ENCODE measurements at regions not wholly inside any gene's neighbourhood (a gene's known extent, or its start where the extent isn't known, plus 50 kb on each side); places are given as distances from the start of the nearest gene placed in this dataset.

DNA sequence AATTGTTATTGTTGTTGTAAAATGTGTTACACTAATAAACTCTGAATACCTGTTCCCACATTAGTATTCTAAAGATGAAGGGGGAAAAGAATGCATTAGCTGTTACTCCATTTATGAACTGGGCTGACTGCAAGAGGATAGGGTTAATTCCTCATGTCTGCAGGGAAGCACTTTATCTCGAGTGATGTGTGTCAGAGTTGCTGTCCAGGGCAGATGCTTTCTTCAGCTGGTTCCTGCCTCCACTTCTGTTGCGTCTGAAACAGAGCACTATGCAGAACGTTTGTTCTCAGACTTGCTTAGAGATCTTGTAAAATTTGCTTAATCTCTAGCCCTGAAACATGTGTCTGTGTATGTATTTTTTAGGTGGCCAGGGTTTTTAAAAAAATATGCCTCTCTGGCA, 318.8 kb downstream of the SPRY2 start:
- intact Hi-C loops (cut with DNase I) = loop anchor here (10.0 kb wide), 1 partner anchor 347 kb away; no protein-coding TSS in a partner anchor
- no peak for ATAC-seq
- no peak for DNase-seq (ENCODE audit: missing footprints)

DNA sequence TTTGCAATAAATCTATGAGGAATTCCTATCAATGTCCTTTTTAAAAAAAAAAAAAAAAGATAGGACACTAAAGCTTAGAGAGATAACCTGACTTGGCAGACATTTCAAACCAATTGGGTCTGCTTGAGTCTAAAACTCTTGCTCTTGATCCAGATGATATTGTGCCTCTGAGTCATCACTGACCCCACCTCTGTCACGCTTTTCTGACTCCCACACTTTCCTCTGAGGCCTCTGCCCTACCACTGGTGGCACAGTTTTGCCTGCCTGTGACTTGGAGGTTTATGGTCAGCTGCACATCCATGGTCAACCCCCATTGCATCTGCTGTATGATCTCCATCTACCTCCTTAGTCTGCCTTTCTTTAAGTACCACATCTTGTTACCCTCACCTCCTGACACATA, 328.7 kb downstream of the SPRY2 start:
- intact Hi-C loops (cut with DNase I) = loop anchor here (10.0 kb wide), 1 partner anchor 237 kb away; no protein-coding TSS in a partner anchor
- no peak for DNase-seq (ENCODE audit: missing footprints)
- ATAC-seq = no peak

DNA sequence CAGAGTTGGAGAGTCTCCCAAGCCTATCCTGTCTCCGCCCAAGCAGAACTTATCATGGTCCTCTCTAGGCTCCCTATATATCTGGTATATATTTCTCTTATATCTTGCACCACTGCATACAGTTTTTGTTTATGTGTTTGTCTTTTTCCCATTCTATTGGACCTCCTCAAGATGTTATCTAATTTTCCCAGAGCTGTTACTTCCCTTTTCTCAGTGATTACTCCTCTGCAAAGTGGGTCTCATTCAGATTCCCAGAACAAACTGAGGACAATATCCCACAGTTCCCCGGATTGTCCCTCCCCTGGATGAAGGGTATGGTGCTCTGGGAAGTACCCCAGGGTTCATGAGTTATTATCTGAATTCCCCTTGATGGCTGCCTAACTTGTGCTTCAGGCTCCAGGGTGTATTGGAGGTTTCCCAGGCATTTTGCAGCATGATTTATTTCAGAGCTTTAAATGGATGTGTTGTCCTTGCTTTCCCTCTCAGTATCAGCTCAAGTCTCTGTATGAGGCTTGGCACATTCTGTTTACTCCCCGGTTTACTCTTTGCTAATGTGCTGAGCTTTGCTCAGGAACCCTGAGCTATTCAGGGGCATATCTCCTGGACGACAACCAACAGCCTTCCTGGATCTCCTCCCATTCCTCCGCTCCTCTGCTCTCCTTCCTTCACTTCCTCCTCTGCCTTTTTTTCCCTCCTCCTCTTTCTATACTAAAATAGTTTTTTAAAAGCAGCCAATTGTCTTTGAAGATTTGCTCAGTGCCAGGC, 329.3 kb downstream of the SPRY2 start:
- DNase-seq (ENCODE audit: missing footprints) (no peak), ATAC-seq (peak; percentile 59)
- intact Hi-C loops (cut with DNase I) = loop anchor here (10.0 kb wide), 1 partner anchor 237 kb away; no protein-coding TSS in a partner anchor

DNA sequence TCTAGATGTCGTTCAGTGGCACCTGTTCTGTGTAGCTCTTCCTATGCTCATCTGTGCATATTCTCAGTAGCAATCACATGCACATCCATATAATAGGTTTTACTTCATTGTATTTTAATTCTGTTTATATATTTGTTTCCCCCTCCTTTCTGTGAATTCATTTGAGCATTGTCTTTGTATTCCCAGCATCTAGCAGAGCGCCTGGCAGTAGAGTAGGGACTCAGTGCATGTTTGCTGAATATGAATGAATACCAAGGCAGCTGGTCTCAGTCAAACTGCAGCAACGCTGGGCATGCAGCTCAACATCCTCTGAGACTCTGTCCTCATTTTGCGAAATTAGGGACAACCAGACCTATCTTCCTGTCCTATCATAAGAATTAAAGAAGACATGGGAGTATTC, 330.1 kb downstream of the SPRY2 start:
- intact Hi-C loops (cut with DNase I) = loop anchor here (10.0 kb wide), 1 partner anchor 236 kb away; no protein-coding TSS in a partner anchor
- ATAC-seq = no peak

DNA sequence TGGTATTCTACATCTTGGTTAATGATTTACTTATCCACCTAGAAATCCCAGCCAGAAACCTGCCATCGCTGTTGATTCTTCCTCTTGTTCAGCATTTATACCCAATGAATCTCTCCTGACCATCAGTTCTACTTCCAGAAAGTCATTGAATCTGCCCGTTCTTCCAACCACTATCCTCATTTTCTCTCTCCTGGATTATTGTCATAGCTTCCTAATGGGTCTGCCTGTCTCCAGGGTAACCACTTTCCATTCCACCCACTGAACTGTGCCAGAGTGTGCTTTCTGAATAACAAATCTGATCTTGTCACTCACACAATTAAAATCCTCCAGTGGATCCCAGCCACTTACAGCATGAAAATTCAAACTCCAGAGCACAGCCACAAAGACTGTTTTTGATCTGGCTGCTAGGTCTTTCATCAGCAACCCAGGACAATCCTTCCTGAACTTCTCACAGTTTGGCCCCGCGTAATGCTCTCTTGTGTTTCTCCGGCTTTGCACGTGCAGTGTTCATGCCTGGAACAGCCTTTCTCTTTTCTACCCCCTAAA, 330.6 kb downstream of the SPRY2 start:
- intact Hi-C loops (cut with DNase I) = loop anchor here (10.0 kb wide), 1 partner anchor 236 kb away; no protein-coding TSS in a partner anchor
- ATAC-seq (peak; percentile 13), DNase-seq (ENCODE audit: missing footprints) (no peak)

More for the DNA sequence above, 330.1 kb downstream of the SPRY2 start:
- no peak for DNase-seq (ENCODE audit: missing footprints)

DNA sequence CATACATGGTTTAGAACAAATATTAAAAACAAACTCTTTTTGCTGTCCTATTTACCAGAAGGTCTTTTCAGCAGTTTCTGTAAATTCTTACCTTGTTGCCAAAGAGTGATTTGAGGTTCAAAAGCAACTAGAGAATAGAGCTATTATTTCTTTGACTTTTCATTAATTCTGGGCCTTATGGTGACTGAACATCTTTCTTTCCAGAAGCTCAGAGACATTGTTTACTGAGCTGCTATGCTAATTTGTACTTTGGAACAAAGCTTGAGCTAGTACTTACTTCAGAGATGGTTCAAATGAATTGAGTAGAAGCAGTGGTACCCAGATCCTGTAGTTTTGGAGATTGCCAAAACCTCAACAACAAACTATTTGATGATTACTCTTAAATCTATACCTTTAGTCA, 331.2 kb downstream of the SPRY2 start:
- ATAC-seq (no peak), DNase-seq (ENCODE audit: missing footprints) (no peak)
- intact Hi-C loops (cut with DNase I) = loop anchor here (10.0 kb wide), 1 partner anchor 235 kb away; no protein-coding TSS in a partner anchor

DNA sequence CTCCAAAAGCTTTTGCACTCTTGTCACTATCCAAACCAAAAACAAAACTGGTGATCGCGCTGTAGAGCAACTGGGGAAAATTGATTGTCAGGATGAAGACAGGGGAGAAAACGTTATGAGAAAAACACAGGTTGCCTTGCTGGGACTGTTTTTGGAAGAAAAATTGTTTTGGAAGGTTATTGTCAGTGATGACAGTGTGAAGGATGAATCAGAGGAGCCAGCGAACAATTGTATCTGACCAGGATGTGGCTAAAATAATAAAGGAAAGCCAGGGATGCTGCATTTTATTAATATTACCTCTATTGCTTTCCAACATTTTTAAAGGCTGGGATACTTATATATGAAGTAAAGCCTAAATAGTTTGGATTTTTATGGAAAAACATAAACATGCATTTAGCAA, 334.0 kb downstream of the SPRY2 start:
- DNase-seq (ENCODE audit: missing footprints) = no peak
- no peak for ATAC-seq
- intact Hi-C loops (cut with DNase I) = no loop called here

DNA sequence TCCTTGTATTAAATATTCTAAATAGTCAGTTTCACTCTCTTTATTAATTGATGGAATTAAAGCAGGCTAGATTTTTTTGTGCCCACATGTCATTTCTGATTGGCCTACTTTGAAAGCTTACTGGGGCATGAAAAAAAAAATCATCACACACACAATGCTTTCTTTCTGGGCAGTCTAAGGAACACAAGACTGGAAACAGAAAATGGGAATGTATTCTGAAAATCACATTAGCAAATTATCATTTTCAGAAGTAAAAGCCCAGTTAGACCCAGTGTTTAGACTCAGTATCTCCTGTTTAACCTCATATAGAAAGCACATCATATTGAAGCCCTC, 339.4 kb downstream of the SPRY2 start:
- ATAC-seq (no peak), DNase-seq (ENCODE audit: missing footprints) (no peak)
- intact Hi-C loops (cut with DNase I) = no loop called here

DNA sequence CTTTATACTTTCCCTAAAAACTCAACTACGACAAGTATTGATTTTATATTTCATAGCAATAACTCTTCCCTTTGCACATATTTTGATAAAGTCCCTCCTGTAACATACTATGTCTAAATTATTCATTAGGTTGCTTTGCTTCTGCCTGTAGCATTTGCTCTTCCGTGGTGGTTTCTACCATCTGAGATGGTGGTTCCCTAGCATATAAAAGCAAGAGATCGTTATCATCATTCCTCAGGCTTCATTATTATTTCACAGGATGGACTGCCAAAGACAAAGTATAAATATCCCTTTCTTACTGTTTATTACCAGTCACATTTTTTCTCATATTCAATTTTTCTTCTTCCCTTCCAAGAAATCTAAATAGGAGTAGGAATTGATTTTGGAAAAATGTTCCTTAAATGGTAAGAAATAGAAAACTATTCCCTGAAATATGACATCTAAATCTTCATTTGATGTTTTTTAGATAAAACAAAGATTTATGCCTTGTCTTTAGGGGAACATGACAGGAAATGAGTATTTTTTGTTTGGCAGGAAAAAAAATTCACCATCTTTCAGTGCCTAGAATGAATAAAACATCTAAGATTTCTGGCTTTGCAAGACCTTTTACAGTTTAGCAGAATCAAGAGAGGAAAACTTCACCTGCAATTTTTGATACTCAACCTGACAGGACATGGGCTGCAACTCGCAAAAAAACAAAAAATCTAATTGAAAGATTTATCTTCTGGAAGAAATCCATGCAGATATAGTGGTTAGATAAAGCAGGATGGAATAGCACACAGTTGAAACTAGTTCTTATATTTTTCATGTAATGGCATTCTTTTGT, 340.0 kb downstream of the SPRY2 start:
- DNase-seq (ENCODE audit: missing footprints) (no peak), ATAC-seq (no peak)
- intact Hi-C loops (cut with DNase I) = no loop called here

DNA sequence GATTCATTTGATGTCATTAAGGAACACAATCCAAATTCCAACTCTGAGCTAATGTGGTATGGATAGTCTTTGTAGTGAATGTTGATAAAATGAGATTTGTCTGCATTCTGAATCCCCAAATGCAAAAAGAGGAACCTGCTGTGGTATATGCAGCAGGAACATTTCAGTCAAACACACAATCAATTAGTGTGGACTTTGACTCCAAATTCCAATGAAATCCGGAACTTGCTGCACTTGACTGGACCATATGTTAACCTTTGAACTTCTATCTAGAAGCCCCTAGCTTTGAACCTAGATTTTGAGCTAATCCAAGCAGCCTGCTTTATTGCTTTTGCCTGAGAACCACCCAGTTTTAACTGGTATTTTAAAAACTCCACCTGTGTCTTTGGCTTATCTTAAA, 341.3 kb downstream of the SPRY2 start:
- intact Hi-C loops (cut with DNase I) = no loop called here

DNA sequence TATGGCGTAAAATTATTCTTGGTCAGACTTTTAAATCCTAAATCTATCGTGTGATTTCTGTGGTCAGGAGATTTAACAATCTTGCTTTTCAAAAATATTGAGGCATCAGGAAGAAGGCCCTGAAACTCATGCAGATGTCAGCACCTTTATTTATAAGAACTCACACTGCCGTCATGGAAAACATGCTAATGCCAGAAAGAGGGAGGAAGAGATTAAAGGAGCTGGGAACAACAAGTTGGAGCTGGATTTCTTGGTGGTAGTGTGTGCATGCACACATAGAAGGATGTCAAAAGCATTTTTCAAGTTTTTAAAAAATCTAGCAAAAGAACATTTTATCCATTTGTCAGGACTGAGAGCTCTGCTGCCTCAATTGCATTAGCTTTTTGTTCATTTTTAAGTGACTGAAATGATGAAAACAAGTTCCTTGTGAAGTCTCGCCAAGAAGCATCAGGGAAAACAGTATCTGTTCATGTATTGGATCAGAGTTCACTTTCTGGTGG, 342.5 kb downstream of the SPRY2 start:
- intact Hi-C loops (cut with DNase I) = no loop called here
- ATAC-seq (no peak), DNase-seq (ENCODE audit: missing footprints) (no peak)

More for the DNA sequence above, 341.3 kb downstream of the SPRY2 start:
- DNase-seq (ENCODE audit: missing footprints) = no peak
- no peak for ATAC-seq

DNA sequence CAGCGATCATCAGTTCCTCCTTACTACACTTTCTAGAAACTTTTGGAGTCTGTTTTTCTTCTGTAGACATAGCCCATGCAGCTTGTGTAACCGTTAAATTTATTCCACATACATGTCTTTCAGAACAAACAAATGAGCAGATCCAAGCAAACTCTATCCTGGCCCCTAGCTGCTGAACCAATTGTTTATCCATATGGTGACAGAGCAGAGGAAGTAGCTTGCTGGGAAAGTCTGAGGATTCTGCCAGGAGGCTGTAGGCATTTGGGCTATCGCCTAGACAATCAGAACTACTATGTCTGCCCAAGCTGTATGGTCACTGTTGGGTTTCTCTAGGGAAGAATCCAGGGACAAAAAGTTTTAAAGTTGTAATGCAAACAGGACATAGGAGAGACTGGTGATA, 343.7 kb downstream of the SPRY2 start:
- ATAC-seq = no peak
- no peak for DNase-seq (ENCODE audit: missing footprints)
- intact Hi-C loops (cut with DNase I) = no loop called here

DNA sequence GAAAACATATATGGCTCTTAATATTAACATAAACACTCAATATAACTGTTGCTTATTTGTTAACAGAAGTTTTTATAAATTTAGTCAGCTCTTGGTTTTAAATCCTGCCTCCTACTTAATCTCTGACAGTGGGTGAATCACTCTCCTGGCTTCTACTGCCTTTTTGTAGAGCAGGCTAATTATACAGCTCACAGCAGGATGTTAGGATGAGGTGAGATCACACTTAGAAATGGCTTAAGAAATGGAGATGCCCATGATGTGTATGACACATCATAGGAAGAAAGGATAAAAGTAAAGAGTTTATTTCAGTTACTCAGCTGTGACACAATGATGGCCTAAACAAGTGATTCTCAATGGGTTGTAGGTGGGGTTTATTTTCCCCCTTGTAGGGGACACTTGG, 345.6 kb downstream of the SPRY2 start:
- intact Hi-C loops (cut with DNase I) = no loop called here
- ATAC-seq = no peak
- no peak for DNase-seq (ENCODE audit: missing footprints)

DNA sequence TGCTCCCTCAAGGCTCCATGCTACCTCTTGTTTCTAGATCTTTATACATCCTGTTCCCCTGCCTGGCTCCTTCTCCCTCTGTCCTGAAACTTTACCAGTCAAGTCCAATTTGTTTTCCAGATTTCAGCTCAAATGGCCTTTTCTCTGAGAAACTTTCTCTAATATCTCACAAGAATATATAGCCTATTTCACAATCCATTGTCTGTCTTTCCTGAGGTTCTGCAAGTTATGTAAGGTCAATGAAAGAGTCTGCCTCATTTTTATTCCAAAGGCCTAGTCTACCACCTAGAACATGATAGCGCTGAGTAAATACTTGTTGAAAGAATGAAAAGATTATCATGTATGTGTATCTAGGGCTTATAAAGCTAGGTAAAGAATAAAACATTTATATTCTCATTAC, 348.8 kb downstream of the SPRY2 start:
- ATAC-seq (no peak), DNase-seq (ENCODE audit: missing footprints) (no peak)
- intact Hi-C loops (cut with DNase I) = no loop called here

DNA sequence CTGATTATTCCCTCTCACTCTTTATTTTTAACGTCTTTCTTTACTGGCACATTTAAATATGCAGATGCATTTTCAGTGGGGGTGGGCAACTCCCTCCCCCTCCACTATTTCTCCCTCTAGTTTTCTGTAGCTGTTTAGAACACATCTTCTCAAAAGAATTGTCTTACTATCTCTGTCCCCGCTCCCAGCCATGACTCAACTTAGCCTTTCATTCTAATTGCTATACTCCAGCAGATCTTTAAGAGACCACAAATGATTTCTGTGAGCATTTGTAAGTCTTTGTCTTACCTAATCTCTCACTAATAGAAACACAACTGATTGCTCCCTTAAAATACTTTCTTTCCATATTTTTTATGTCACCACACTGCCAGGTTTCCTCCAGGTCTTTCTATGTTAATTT, 350.9 kb downstream of the SPRY2 start:
- ATAC-seq = no peak
- no peak for DNase-seq (ENCODE audit: missing footprints)
- intact Hi-C loops (cut with DNase I) = no loop called here

DNA sequence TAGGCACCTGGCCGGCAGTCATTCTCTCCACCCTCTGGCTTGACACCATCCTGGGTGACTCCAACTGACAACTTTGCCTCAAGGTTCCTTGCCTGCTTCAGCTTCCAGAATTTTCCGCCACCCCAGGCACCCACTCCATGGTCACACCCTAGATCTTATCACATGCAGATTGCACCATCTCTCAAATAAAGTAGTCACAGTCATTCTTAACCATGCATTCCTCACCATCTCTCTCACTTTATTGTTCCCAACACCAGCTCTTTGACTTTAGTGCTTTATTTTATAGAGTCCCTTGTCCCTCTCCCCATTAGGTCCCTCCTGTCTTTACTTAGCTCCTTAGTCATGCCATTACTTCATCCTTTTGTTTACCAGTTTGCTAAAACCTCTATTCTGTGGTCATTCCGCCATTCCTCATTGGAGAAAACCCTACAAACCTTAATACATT, 351.7 kb downstream of the SPRY2 start:
- ATAC-seq = no peak
- no peak for DNase-seq (ENCODE audit: missing footprints)
- intact Hi-C loops (cut with DNase I) = no loop called here

DNA sequence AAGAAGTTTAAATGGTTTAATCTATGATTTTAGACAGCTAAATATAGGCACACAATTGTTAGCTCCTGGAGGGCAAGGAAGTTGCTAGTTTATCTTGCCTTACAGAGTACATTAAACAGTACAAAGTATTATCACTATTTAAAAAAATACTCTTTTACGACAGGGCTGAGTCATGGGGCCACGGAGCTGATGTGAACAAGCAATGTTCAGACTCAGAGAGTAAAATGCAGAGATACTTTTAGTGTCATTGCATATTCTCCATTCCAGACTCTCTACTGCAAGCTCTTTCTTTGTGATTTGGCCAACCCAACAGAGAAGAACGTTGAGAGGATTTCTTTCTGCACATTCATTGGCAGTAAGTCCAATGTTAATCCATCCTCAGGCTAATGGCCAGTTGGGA, 352.4 kb downstream of the SPRY2 start:
- intact Hi-C loops (cut with DNase I) = no loop called here
- DNase-seq (ENCODE audit: missing footprints) (no peak), ATAC-seq (no peak)

DNA sequence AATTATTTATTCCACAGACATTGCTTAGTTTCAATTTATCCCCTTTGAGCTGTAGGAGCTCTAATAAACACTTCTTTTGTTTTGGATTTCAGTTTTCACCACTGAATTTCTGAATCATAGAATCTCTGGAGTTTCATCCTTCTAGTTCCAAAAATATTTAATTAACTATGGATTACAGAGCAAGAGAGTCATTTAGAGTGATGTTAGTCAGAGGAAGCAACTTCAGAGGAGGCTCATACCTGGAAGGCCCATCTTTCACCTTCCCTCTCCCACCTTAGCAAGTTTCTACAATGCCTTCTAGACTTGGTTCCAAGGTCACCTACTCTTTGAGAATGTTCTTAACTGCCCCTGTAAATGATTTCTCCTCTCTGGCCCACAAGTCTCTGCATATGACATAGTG, 353.2 kb downstream of the SPRY2 start:
- no peak for DNase-seq (ENCODE audit: missing footprints)
- intact Hi-C loops (cut with DNase I) = no loop called here
- ATAC-seq = no peak

DNA sequence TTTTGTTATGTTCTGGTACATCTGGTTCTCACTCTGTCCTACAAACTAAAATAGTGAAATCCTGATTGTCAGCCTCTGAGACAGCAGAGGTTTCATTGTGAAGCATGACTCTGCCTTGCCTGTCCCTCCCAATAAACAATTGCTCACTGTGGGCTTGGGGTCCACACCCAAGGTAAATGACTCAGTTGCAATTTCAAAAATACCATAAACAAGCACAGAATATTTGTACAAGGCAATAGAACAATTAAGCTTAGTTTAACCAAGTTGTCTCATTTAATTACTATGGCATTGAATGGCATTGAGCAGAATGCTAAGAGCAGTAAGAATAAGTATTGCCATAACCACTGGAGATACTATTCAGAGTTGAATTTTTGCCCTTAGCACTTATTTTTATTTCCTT, 353.6 kb downstream of the SPRY2 start:
- intact Hi-C loops (cut with DNase I) = no loop called here
- DNase-seq (ENCODE audit: missing footprints) (no peak), ATAC-seq (no peak)

DNA sequence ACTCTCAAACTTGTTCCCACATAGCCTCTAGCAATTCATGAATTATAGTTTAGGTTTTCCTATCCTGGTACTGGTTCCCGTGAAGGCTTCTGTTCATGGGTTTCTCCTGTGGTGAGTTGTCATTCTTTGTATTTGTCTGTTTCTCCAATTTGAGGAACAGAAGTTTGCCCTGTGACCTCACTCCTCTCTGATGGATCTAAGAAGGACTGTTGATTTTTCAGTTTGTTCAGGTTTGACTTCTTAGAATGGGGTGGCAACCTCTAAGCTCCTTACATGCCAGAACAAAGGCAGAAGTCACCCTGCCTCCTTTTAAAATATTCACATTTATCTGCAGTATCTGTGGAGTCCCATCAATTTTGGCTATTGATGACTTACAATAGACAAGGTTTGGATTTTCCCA, 354.0 kb downstream of the SPRY2 start:
- intact Hi-C loops (cut with DNase I) = no loop called here
- no peak for ATAC-seq

More for the DNA sequence above, 354.0 kb downstream of the SPRY2 start:
- no peak for DNase-seq (ENCODE audit: missing footprints)
